ENCODE measurements at regions not wholly inside any gene's neighbourhood (a gene's known extent, or its start where the extent isn't known, plus 50 kb on each side); places are given as distances from the start of the nearest gene placed in this dataset.

DNA sequence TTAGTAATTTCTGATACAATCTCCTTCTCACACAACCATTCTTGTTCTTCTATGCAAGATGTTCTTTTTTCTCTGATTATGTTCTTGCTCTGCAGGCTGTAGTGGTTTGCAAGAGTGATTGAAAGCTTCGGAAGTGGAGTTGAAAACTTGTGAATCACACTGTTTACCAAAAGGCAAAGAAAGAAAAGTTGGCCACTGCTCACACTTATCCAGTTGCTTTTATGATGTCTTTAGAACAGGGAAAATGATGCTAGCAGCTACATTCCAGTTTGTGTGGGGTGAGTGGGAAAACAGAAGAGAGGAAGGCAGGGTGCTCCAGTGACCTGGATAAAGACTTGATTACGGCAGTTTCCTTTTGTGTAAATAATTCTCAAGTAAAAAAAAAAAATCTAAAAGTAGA, 583.3 kb downstream of the TENT5A start:
- no peak overlapping the region for H3K4me3 ChIP-seq (ENCODE audit: low read depth, low read length)
- TF ChIP-seq, protein P1, sequence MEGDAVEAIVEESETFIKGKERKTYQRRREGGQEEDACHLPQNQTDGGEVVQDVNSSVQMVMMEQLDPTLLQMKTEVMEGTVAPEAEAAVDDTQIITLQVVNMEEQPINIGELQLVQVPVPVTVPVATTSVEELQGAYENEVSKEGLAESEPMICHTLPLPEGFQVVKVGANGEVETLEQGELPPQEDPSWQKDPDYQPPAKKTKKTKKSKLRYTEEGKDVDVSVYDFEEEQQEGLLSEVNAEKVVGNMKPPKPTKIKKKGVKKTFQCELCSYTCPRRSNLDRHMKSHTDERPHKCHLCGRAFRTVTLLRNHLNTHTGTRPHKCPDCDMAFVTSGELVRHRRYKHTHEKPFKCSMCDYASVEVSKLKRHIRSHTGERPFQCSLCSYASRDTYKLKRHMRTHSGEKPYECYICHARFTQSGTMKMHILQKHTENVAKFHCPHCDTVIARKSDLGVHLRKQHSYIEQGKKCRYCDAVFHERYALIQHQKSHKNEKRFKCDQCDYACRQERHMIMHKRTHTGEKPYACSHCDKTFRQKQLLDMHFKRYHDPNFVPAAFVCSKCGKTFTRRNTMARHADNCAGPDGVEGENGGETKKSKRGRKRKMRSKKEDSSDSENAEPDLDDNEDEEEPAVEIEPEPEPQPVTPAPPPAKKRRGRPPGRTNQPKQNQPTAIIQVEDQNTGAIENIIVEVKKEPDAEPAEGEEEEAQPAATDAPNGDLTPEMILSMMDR (IDR thresholded peaks at IDR 0.05; ENCODE audit: borderline replicate concordance, insufficient read depth, low read depth, low read length), result no peak

DNA sequence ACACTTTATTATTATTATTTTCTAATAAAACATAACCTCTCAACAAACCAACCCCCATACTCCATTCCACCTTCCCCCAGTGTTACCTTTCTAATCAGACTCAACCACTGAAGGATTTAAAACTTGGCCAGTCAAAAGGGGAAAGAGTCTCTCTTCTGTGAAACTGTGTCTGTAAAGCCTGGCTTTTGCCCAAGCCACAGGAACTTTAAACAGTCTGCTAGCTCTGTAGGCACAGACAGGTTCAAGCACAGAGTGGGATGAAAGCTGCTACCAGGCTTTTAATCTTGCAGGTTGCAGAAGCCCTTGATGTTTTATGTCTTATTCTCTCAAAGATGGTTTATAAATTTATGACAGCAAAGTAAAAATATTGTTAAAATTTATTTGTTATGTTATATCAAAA, 585.7 kb downstream of the TENT5A start:
- TF ChIP-seq, protein P1 (IDR thresholded peaks at IDR 0.05; ENCODE audit: borderline replicate concordance, insufficient read depth, low read depth, low read length), result no peak
- H3K4me3 ChIP-seq (ENCODE audit: low read depth, low read length), result no peak overlapping the region

DNA sequence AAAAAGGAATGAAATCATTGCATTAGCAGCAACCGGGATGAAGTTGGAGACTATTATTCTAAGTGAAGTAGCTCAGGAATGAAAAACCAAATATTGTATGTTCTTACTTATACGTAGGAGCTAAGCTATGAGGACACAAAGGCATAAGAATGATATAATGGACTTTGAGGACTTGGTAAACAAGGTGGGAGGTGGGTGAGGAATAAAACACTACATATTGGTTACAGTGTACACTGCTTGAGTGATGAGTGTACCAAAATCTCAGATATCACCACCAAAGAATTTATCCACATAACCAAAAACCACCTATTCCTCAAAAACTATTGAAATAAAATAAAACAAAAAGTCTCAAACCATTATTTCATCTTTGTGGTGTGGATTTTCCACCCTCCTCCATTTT, 593.5 kb downstream of the TENT5A start:
- TF ChIP-seq, protein P1 (IDR thresholded peaks at IDR 0.05; ENCODE audit: borderline replicate concordance, insufficient read depth, low read depth, low read length), result no peak

DNA sequence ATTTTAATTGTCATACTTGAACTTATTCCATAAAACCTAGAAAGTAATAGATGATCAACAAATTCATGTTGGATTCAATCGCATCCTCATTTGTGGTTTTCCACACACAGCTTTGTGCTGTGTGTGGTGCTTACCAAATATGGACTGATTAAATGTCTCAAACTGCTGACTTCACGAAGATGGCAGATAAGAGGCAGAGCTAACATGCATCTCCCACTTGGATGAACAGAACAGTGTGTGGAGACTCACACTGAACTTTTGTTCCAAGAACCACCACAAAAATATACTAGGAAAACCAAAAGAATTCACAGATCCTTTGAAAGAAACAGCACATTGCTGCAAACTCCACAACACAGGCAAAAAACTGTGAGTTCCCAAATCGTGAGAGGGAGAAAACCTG, 603.7 kb downstream of the TENT5A start:
- no peak overlapping the region for H3K4me3 ChIP-seq (ENCODE audit: low read depth, low read length)
- TF ChIP-seq, protein P1 (IDR thresholded peaks at IDR 0.05; ENCODE audit: borderline replicate concordance, insufficient read depth, low read depth, low read length), result no peak

More for the DNA sequence above, 593.5 kb downstream of the TENT5A start:
- H3K4me3 ChIP-seq (ENCODE audit: low read depth, low read length), result no peak overlapping the region

DNA sequence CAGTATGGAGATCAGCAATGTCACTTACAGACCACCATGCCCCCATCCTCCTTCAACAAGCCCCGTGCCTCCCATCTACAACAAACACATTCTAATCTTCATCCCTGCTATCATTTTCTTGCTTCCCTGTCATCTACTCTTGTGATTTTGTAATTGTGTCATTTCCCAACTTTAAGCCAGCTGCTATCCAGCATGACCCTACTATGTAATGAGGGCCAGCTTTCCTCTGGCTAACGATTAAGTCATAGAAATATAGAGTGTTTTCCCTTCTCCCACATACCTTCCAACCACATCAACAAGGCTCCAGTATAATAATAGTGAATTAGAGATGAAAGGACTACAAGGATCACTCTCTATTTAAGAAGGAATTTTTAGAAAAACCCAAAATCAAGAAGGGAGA, 607.0 kb downstream of the TENT5A start:
- TF ChIP-seq, protein P1 (IDR thresholded peaks at IDR 0.05; ENCODE audit: borderline replicate concordance, insufficient read depth, low read depth, low read length), result no peak

DNA sequence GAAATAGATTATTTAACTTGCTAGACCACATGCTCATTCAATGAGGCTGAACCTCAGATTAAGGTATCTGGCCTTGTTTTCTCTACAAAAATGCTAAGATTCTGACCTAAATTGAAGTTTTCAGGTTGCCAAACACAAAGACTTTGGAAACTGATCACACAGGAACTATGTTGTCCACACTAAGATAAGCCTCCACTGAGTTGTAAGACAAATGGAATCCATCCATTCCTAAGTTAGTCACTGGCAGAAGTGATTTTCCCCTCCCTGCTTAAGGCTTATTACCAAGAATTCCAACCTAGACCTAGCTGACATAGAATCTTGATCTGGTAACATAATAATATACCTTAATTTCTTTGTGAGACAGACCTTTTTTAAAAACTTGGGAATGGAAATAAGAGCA, 608.1 kb downstream of the TENT5A start:
- no peak overlapping the region for H3K4me3 ChIP-seq (ENCODE audit: low read depth, low read length)
- TF ChIP-seq, protein P1 (IDR thresholded peaks at IDR 0.05; ENCODE audit: borderline replicate concordance, insufficient read depth, low read depth, low read length), result no peak

More for the DNA sequence above, 607.0 kb downstream of the TENT5A start:
- H3K4me3 ChIP-seq (ENCODE audit: low read depth, low read length), result no peak overlapping the region

DNA sequence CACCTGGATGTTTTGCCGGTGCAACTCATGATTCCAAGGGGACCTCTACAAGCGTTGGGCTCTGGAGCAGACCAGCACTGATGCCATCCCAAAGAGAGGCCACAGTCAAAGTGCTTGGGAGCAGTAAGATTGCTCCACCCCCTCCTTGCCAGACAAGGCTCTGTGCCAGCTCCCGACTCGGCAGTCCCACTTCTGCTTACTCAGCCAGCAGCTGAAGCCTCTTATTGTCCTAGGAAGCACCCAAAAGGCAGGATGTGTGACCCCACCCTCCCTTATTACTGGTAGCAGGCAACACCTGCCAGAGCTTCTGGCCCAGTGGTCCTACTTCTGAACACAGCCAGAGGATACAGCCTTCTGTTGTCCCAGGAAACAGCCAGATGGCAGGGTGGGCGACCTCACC, 614.2 kb downstream of the TENT5A start:
- H3K4me3 ChIP-seq (ENCODE audit: low read depth, low read length), result no peak overlapping the region
- TF ChIP-seq, protein P1 (IDR thresholded peaks at IDR 0.05; ENCODE audit: borderline replicate concordance, insufficient read depth, low read depth, low read length), result no peak
